Astrocyte (in vitro differentiated cells and primary cell): ENCODE measurements at regions not wholly inside any gene's neighbourhood (a gene's known extent, or its start where the extent isn't known, plus 50 kb on each side); places are given as distances from the start of the nearest gene placed in this dataset.

Experiments
- DNase-seq: peaks from one replicate; pipeline ENCODE4 v3.0.0-alpha.2; 2010; ENCODE audit warnings: low read depth
- FAIRE-seq: peaks from 2 replicates; lab custom pipeline; 2011; peaks lifted over from hg19 to GRCh38; lab: Jason Lieb, UNC
- H2AFZ ChIP-seq: 2 replicates; pipeline ENCODE4 v1.6.0; 2012; ENCODE audit warnings: low read depth, low read length, inconsistent platforms
- H3K27ac ChIP-seq: 2 replicates; pipeline ENCODE4 v1.5.1; 2011; ENCODE audit warnings: low read depth, low read length, inconsistent platforms
- H3K27me3 ChIP-seq: 2 replicates; pipeline ENCODE4 v1.6.0; 2011; ENCODE audit warnings: low read length, inconsistent platforms; ENCODE audit not compliant: insufficient read depth
- H3K36me3 ChIP-seq: 2 replicates; pipeline ENCODE4 v1.5.1; 2011; ENCODE audit warnings: low read length, inconsistent platforms; ENCODE audit not compliant: insufficient read depth
- H3K4me1 ChIP-seq: 2 replicates; pipeline ENCODE4 v1.5.1; 2011; ENCODE audit warnings: low read length, inconsistent platforms; ENCODE audit not compliant: insufficient read depth
- H3K4me2 ChIP-seq: 2 replicates; pipeline ENCODE4 v1.6.0; 2012; ENCODE audit warnings: low read length, inconsistent platforms
- H3K4me3 ChIP-seq: 2 replicates; pipeline ENCODE4 v1.5.1; 2011; ENCODE audit warnings: low read depth, mild to moderate bottlenecking, low read length, inconsistent platforms; ENCODE audit not compliant: insufficient read depth
- H3K79me2 ChIP-seq: 2 replicates; pipeline ENCODE4 v1.6.0; 2012; ENCODE audit warnings: mild to moderate bottlenecking, low read length, inconsistent platforms; ENCODE audit not compliant: insufficient read depth
- H3K9ac ChIP-seq: 2 replicates; pipeline ENCODE4 v1.6.0; 2012; ENCODE audit warnings: mild to moderate bottlenecking, low read length, inconsistent platforms
- H3K9me3 ChIP-seq: 2 replicates; pipeline ENCODE4 v1.5.1; 2012; ENCODE audit warnings: low read depth, mild to moderate bottlenecking, low read length, inconsistent platforms; ENCODE audit not compliant: insufficient read depth
- H4K20me1 ChIP-seq: 2 replicates; pipeline ENCODE4 v1.6.0; 2012; ENCODE audit warnings: low read length, inconsistent platforms; ENCODE audit not compliant: insufficient read depth
- H3K27ac Mint-ChIP-seq: one replicate; pipeline ENCODE4 v1.8.0; 2021; ENCODE audit warnings: mild to moderate bottlenecking, mixed read lengths; ENCODE audit not compliant: unreplicated experiment
- H3K27me3 Mint-ChIP-seq: one replicate; pipeline ENCODE4 v1.8.0; 2021; ENCODE audit warnings: low read depth, mixed read lengths; ENCODE audit not compliant: unreplicated experiment
- H3K36me3 Mint-ChIP-seq: one replicate; pipeline ENCODE4 v1.8.0; 2021; ENCODE audit warnings: low read depth, mixed read lengths; ENCODE audit not compliant: unreplicated experiment
- H3K4me1 Mint-ChIP-seq: one replicate; pipeline ENCODE4 v1.8.0; 2021; ENCODE audit warnings: low read depth, mixed read lengths; ENCODE audit not compliant: unreplicated experiment
- H3K4me3 Mint-ChIP-seq: one replicate; pipeline ENCODE4 v1.8.0; 2021; ENCODE audit warnings: mild to moderate bottlenecking, moderate library complexity, mixed read lengths; ENCODE audit not compliant: unreplicated experiment
- H3K9me3 Mint-ChIP-seq: one replicate; pipeline ENCODE4 v1.8.0; 2021; ENCODE audit warnings: mild to moderate bottlenecking, mixed read lengths; ENCODE audit not compliant: unreplicated experiment
- EZH2 ChIP-seq: IDR thresholded peaks from 2 replicates; pipeline ENCODE4 v1.6.1; 2012; ENCODE audit warnings: mild to moderate bottlenecking, low read length, inconsistent platforms; ENCODE audit not compliant: insufficient read depth
- TF ChIP-seq, protein P1 (sequence below): IDR thresholded peaks from 2 replicates; pipeline ENCODE4 v1.5.1; 2011; ENCODE audit warnings: low read depth, mild to moderate bottlenecking, inconsistent platforms, low read length, moderate library complexity; ENCODE audit not compliant: insufficient read depth

GRCh38 chr4:119858176-119858575, 208.5 kb downstream of the MAD2L1 start:
- DNase-seq (no peak), FAIRE-seq (no peak)
- TF ChIP-seq, protein P1, sequence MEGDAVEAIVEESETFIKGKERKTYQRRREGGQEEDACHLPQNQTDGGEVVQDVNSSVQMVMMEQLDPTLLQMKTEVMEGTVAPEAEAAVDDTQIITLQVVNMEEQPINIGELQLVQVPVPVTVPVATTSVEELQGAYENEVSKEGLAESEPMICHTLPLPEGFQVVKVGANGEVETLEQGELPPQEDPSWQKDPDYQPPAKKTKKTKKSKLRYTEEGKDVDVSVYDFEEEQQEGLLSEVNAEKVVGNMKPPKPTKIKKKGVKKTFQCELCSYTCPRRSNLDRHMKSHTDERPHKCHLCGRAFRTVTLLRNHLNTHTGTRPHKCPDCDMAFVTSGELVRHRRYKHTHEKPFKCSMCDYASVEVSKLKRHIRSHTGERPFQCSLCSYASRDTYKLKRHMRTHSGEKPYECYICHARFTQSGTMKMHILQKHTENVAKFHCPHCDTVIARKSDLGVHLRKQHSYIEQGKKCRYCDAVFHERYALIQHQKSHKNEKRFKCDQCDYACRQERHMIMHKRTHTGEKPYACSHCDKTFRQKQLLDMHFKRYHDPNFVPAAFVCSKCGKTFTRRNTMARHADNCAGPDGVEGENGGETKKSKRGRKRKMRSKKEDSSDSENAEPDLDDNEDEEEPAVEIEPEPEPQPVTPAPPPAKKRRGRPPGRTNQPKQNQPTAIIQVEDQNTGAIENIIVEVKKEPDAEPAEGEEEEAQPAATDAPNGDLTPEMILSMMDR, result no peak
- TF ChIP-seq EZH2, result no peak
- Histone ChIP-seq H3K9ac (no peak overlapping the region), H3K36me3 (no peaks in the 10 kb centered on the region), H3K27me3 (no peaks in the 10 kb centered on the region), H3K4me3 (no peak overlapping the region), H3K9me3 (no peaks in the 10 kb centered on the region), H3K79me2 (no peaks in the 10 kb centered on the region), H3K4me1 (no peaks in the 10 kb centered on the region), H2AFZ (no peak overlapping the region), H4K20me1 (no peaks in the 10 kb centered on the region), H3K4me2 (no peak overlapping the region), H3K27ac (no peak overlapping the region)
- no peak overlapping the region for H3K27ac Mint-ChIP-seq
- H3K27me3 Mint-ChIP-seq, result no peaks in the 10 kb centered on the region
- H3K4me1 Mint-ChIP-seq, result no peaks in the 10 kb centered on the region
- no peaks in the 10 kb centered on the region for H3K36me3 Mint-ChIP-seq
- H3K4me3 Mint-ChIP-seq, result no peak overlapping the region
- H3K9me3 Mint-ChIP-seq, result no peaks in the 10 kb centered on the region

GRCh38 chr4:119854364-119854763, 212.3 kb downstream of the MAD2L1 start:
- FAIRE-seq, result no peak
- H3K4me1 ChIP-seq, result no peaks in the 10 kb centered on the region
- H2AFZ ChIP-seq, result no peak overlapping the region
- no peaks in the 10 kb centered on the region for H3K36me3 ChIP-seq
- TF ChIP-seq EZH2, result no peak
- TF ChIP-seq, protein P1, result no peak
- Mint-ChIP-seq H3K4me3 (no peak overlapping the region), H3K9me3 (no peaks in the 10 kb centered on the region), H3K27ac (no peak overlapping the region), H3K36me3 (no peaks in the 10 kb centered on the region), H3K27me3 (no peaks in the 10 kb centered on the region), H3K4me1 (no peaks in the 10 kb centered on the region)
- H3K9me3 ChIP-seq, result no peaks in the 10 kb centered on the region
- H3K9ac ChIP-seq, result no peak overlapping the region
- no peaks in the 10 kb centered on the region for H3K79me2 ChIP-seq
- DNase-seq, result peak; percentile 17
- no peaks in the 10 kb centered on the region for H4K20me1 ChIP-seq
- H3K4me2 ChIP-seq, result no peak overlapping the region
- H3K27ac ChIP-seq, result no peak overlapping the region
- no peak overlapping the region for H3K4me3 ChIP-seq
- no peaks in the 10 kb centered on the region for H3K27me3 ChIP-seq

GRCh38 chr4:119851649-119852048, 215.0 kb downstream of the MAD2L1 start:
- DNase-seq (no peak), FAIRE-seq (no peak)
- no peaks in the 10 kb centered on the region for H3K36me3 Mint-ChIP-seq
- H2AFZ ChIP-seq, result no peak overlapping the region
- no peak for TF ChIP-seq EZH2
- TF ChIP-seq, protein P1, result no peak
- H3K79me2 ChIP-seq, result no peaks in the 10 kb centered on the region
- no peak overlapping the region for H3K27ac ChIP-seq
- H3K4me1 ChIP-seq, result no peaks in the 10 kb centered on the region
- no peaks in the 10 kb centered on the region for H3K9me3 ChIP-seq
- no peaks in the 10 kb centered on the region for H3K36me3 ChIP-seq
- H3K9ac ChIP-seq, result no peak overlapping the region
- no peak overlapping the region for H3K27ac Mint-ChIP-seq
- H3K4me3 ChIP-seq, result no peak overlapping the region
- H3K4me1 Mint-ChIP-seq, result no peaks in the 10 kb centered on the region
- no peak overlapping the region for H3K4me3 Mint-ChIP-seq
- H3K27me3 Mint-ChIP-seq, result no peaks in the 10 kb centered on the region
- H3K27me3 ChIP-seq, result no peaks in the 10 kb centered on the region
- H3K9me3 Mint-ChIP-seq, result no peaks in the 10 kb centered on the region
- no peaks in the 10 kb centered on the region for H4K20me1 ChIP-seq
- no peak overlapping the region for H3K4me2 ChIP-seq
